NCI-H524 (cell line): ENCODE measurements at regions not wholly inside any gene's neighbourhood (a gene's known extent, or its start where the extent isn't known, plus 50 kb on each side); places are given as distances from the start of the nearest gene placed in this dataset.
"Not testable (repeated sequence)": the region's sequence is repeated elsewhere in the genome, so short reads cannot be mapped to it uniquely, and the experiment has no call there.

ENCODE experiments used
- DNase-seq, 2 experiments: peaks; one replicate each; lab custom pipeline; 2025; lab: John Stamatoyannopoulos, UW

GRCh38 chr13:24931450-24932251 lies 164.3 kb upstream of the PABPC3 start:
- no peak for DNase-seq

DNA sequence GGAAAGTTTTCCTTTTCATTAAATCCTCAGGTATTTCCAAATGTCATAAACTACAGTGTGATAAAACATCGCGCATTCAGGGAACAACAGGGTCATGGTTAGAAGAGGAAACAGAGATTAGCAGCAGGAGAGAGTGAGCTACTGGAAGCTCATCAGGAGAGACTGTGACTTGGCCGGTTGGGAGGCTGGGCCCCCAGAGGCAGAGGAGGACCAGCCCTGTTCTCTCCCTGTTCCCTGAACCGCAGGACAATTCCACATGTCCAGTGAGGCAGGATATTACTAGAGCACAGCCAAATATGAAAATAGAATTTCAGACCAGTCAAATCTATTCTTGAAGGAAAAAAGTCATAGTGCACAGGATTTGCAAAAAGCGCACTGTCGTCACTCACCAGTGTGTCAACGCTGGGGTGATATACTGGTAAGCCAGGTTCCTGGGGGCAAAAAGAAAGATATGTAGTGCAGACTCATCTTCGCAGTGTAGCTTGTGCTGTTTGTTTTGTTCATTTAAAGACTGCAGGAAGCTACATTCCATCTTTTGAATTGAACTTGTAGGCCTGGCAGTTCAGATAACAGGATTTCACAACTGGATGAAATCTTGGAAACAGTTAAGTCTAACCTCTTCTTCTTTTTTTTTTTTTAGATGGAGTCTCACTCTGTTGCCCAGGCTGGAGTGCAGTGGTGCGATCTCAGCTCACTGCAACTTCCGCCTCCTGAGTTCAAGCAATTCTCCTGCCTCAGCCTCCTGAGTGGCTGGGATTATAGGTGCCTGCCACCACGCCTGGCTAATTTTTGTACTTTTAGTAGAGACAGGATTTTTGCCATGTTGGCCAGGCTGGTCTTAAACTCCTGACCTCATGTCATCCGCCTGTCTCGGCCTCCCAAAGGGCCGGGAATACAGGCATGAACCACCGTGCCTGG lies 162.6 kb upstream of the PABPC3 start:
- DNase-seq = not testable (repeated sequence)

GRCh38 chr13:24934024-24934385 lies 161.9 kb upstream of the PABPC3 start:
- not testable (repeated sequence) for DNase-seq

DNA sequence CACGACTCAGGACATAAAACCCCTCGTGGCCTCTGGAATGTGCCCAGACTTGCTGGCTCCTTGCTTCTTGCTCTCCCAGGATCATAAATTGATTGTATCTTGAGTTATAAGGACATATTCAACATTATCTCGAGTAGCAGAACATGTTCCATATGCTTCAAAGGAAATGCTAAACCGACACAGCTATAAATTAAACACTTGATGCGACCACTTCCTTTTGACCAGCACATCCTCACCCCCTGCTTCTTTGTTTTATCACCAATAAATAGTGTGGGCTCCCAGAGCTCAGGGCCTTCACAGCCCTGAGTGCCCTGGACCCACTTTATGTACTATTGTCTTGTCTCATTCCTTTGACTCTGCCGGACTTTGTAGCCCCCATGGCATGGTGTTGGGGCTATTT lies 157.0 kb upstream of the PABPC3 start:
- no peak for DNase-seq

DNA sequence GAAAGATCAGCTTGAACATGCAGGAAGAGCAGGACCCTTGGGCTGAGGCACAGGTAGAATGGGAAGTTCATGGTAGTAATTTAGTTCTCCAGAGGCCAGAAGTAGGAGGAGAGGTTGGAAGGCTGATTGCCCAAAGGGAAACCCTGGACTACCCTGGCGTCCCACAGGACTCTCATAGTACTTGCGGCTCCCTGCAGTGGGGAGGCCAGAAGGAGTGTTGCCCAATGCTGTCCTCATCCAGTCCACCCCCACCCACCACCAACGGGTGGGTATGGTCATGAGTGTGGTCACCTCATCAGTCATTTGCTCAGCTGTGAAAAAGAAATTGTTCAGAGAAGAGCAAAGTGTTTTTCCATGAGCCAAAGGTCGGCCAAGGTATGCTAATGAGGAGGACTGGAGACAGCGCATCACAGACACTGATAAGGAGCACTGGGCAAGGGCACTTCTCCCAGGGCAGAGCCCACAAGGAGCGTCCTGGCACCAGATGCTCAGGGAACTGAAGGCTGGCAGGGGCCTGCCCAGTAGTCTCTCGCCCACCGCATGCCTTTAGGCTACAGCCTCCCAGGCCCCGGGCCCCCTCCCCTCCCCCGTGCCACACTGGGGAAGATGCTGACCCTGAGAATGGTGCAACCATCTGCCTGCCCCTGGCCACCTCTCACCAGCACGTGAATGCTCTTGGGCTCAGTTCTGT lies 154.8 kb upstream of the PABPC3 start:
- not testable (repeated sequence) for DNase-seq

- DNase-seq = no peak
These were observed 152.8 kb upstream of the PABPC3 start for GRCh38 chr13:24943136-24943535.

GRCh38 chr13:24944073-24944472 lies 151.9 kb upstream of the PABPC3 start:
- not testable (repeated sequence) for DNase-seq

DNA sequence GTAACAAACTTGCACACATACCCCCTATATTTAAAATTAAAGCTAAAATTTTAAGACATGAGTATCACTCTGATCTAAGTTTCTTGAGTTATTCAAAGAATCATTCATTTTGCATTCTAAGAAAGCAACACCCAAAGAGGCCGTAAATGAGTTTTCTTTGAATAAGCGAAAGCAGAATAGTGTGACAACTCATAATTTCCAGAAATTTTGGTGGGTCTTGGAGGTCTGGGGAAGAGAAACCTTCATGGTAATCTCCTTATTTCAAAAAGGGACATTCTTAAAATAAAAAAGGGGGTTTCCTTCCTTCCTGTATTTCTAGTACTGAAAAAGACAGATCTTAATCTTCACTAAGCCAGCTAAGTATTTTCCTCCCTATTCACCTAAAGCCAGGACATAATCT lies 147.0 kb upstream of the PABPC3 start:
- DNase-seq = not testable (repeated sequence)

DNA sequence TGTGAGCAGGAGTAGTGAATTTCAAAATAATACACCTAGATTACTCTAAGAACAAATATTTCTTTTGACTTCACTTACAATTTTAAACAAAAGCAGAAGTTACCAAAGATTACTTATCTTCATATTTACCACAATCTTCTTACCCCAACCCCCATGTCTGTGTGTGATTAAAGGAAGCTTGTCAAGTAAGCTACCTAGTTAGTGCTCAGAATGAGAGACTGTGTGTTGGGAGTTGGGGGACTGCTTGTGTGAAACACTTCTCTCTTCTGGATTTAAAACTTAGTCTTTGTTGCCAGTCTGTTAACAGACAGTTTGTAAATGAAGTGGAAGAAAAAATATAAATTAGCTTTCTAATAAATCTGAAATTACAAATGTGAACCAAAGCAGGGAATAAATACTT lies 145.3 kb upstream of the PABPC3 start:
- DNase-seq = not testable (repeated sequence)

DNA sequence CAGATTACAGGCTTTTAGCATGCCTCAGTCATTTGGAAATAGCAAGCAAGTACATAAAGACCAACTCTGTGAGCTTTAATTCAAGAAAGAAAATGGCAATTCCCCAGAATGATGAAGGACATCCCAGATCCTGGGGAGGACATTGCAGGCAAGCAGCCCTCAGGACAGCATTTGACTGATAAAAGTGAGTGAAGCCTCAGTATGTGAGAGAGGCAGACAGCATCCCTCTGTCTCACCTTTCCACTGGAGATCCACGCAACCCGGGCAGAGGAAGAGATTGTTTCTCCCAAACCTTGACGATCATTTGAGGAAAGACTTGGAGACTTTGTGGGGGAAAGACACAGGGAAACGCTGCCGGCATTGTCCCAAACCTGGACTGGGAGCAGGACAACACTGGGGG lies 128.0 kb upstream of the PABPC3 start:
- DNase-seq = not testable (repeated sequence)

DNA sequence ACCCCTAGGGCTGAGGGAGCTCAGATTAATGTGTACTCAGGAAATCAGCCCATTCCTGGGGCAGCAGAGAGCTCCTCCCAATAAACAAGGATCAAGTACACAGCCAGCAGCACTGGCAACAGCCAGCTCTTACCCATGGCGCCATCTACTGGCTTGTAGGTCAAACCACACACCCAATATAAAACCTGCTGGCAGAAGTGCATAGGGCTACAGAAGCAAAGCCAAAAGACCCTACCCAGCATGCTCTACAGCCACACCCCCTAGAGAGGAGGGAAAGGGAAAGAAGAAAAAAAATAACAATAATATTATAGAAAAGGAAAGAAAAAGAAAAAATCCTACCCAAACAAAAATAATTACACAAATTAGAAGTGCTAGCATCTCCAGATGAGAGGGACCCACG lies 127.5 kb upstream of the PABPC3 start:
- DNase-seq = not testable (repeated sequence)

DNA sequence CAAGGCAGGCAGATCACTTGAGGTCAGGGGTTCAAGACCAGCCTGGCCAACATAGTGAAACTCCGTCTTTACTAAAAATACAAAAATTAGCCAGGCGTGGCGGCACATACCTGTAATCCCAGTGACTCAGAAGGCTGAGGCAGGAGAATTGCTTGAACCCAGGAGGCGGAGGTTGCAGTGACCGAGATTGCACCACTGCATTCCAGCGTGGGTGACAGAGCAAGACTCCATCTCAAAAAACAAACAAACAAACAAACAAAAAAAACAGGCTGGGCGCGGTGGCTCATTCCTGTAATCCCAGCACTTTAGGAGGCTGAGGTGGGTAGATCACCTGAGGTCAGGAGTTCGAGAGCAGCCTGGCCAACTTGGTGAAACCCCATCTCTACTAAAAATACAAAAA lies 122.8 kb upstream of the PABPC3 start:
- not testable (repeated sequence) for DNase-seq

- DNase-seq = not testable (repeated sequence)
These were observed 114.6 kb upstream of the PABPC3 start for GRCh38 chr13:24981181-24981803.

- peak; percentile 84 to 94 for DNase-seq
These were observed 113.5 kb upstream of the PABPC3 start for GRCh38 chr13:24982333-24982999.

DNA sequence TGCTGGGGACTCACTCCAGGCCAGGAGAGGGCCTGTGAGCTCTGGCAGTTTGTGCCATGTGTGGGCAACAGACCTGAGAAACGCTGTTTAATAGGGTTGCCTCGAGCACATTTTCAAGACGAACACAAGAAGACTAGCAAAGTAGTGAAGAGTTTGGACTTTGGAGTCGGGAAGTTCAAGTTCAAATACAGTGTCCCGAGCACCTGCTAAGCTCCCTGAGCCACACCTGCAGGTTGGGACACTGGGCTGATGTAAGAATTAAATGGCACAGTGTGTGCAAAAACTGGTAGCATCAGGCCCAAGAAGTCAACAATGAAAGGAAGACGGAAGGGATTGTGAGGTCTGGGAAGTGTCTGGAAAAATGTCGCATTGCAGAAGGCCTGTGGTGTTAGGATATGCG lies 112.8 kb upstream of the PABPC3 start:
- DNase-seq = no peak

DNA sequence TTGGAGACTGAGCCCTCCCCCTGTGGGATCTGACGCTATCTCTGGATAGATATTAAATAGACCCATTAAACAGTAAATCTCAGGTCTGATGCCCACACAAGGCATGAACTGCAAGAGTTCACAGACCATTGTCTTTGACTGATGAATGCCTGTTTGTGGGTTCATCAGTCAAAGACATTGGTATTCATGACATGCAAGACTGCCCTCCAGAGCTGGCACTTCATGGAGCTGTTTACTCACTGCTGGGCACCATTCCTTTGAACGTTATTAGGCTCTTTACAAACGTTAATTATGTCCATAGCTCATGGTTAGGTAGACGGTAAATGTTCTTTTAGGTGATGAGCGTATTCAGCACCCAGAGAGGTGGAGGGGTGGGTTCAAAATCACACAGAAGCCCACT lies 111.8 kb upstream of the PABPC3 start:
- no peak for DNase-seq

DNA sequence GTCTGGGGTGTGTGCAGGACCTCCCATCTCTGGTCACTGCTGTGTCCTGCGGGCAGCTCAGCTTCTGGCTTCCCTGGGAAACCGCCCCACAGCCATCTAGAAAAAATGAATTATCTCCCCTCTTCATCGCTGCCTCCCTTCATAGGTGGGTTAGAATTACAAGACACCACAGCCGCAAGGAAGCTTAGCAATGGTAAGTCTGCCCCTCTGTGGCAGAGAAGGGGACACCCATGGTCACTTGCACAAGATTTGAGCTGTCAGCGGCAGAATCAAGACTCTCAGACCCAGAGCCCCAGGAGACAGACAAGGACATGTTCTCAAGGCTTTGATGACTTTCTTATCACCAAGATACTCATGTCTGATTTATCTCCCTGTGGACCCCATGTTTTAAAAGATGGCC lies 110.8 kb upstream of the PABPC3 start:
- DNase-seq = peak; percentile 68 to 82

DNA sequence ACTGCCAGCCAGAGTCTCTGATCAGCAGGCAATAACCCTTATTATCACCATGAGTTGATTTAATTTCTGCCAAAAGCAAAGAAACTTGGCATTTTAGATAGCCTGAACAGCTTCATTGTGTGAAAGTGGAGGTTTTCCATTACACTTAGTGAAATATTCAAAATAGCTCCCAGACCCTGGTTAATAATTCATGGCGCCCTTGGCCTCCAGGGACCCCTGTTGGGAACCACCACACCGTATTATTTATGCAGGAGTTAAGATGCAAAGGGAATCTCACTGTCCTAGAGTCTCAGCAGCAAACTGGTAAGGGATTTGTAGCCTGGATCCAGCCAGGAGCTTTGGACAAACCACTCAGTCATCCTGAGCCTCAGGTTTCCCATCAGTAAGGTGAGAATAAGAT lies 110.0 kb upstream of the PABPC3 start:
- no peak for DNase-seq

GRCh38 chr13:24986826-24987225 lies 109.1 kb upstream of the PABPC3 start:
- no peak for DNase-seq

DNA sequence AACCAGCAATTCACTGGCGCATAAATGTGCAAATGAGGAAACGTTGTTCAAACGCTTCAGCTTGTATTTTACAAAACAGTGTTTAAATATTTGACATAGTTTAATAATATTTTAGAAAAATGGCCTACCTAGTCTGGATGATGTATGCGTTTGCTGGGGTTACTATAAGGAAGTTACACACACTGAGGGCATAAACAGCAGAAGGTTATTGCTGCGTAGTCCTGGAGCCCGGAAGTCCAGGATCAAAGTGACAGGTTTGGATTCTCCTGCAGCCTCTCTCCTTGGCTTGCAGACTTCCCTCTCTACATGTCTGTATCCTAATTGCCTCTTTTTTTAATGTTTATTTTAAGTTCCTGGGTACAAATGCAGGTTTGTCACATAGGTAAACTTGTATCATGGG lies 106.0 kb upstream of the PABPC3 start:
- DNase-seq = not testable (repeated sequence)

GRCh38 chr13:24992946-24993345 lies 103.0 kb upstream of the PABPC3 start:
- not testable (repeated sequence) for DNase-seq
